Limb (tissue), 2 donors: ENCODE measurements at regions not wholly inside any gene's neighbourhood (a gene's known extent, or its start where the extent isn't known, plus 50 kb on each side); places are given as distances from the start of the nearest gene placed in this dataset.
"Not testable (repeated sequence)": the region's sequence is repeated elsewhere in the genome, so short reads cannot be mapped to it uniquely, and the experiment has no call there.

Experiments
- DNase-seq, 2 donors: peaks; one replicate each; pipeline ENCODE4 v3.0.0-alpha.2; 2016; ENCODE audit errors: extremely low spot score in 2 of 2

GRCh38 chrX:4708970-4709760, 995.7 kb upstream of the PRKX start:
- DNase-seq: no peak

GRCh38 chrX:4706961-4707360, 993.5 kb upstream of the PRKX start:
- no peak for DNase-seq

DNA sequence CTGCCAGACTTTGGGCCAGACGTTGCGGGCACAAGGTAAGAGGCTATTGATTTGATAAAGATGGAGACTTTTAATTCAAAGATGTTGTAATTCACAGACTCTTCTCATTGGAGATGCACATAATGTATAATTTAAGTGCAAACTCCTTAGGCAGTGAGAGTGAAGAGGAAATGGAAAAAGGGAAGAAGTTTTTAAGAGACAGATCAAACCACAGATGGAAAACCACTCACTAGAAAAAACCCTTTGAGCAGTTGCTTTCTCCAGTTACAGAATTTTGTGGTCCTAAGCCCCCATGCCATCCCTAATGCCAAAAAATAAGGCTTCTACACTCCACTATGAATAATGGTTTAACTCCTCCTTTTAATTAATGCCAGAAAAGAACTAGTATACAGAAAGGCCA, 977.1 kb upstream of the PRKX start:
- DNase-seq: no peak

- no peak for DNase-seq
These were observed 969.2 kb upstream of the PRKX start for GRCh38 chrX:4682636-4683035.

DNA sequence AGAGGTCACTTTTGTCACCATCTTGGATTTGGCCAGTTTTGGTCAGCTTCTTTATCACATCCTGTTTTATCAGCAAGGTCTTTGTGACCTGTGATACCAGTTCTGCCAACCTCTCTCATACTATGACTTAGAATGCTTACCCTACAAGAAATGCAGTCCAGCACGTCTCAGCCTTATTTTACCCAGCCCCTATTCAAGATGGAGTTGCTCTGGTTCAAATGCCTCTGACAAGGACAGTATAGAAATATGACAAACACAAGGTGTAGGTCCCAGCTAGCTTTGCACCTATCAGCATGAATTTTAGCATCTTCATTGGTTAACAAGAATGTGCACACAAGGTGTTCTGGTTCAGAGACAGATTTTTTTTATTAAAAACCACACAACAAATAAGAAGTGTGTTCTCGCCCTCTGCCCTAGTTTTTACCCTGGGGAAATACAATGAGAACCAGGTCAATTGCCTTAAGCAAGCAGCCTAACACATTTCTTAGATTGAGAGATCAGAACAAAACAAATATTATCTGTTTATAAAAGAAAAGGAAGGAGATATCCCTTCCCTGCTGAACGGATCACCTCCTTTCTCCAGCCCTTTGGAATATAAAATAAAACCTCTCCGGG, 962.3 kb upstream of the PRKX start:
- DNase-seq: no peak

- DNase-seq: no peak
These were observed 960.8 kb upstream of the PRKX start for GRCh38 chrX:4674028-4674782.

DNA sequence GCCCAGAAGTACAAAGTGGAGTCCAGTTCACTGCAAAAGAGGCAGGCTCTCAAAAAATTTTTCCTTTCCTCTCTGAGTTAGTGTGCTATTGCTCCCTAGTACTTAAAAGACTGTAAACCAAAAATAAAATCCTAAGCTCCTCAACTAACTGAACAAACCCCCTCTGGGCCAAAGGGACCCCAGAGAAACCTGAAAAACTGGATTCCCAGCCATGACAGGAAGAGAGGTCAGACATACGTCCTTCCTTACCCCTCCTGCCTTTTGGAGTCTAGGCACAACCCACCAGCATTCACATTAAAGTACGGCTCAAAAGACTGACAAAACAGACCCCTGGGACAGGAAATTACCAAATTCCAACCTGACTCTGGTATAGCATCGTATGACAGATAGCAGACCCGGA, 957.9 kb upstream of the PRKX start:
- no peak for DNase-seq

DNA sequence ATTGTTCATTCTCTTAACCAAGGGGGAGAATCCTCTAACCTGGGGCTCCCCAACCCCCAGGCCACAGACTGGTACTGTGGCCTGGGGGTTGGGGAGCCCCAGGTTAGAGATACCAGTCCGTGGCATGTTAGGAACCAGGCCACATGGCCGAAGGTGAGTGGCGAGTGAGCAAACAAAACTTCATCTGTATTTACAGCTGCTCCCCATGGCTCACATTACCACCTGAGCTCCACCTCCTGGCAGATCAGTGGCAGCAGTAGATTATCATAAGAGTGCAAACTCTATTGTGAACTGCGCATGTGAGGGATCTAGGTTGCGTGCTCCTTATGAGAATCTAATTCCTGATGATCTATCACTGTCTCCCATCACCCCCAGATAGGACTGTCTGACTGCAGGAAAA, 957.2 kb upstream of the PRKX start:
- DNase-seq: no peak

- DNase-seq: no peak
These were observed 955.5 kb upstream of the PRKX start for GRCh38 chrX:4668802-4669536.

DNA sequence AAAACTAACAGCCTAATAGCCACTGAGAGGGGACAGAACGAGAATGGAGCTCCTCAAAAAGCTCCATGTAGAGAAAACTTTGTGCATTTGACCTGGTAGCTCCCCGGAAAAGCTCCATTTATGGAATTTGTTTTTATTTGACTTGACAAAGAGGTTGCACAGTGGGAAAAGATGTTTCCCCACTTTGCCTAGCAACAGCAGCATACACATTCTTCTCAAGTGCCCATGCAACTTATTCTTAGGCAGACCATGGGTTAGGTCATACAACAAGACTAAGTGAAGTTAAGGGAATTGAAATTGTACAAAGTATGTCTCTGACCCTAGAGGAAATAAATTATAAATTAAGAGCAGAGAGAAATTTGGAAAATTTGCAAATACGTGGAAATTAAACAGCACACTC, 949.6 kb upstream of the PRKX start:
- DNase-seq: no peak

GRCh38 chrX:4661771-4662170, 948.3 kb upstream of the PRKX start:
- DNase-seq: no peak

DNA sequence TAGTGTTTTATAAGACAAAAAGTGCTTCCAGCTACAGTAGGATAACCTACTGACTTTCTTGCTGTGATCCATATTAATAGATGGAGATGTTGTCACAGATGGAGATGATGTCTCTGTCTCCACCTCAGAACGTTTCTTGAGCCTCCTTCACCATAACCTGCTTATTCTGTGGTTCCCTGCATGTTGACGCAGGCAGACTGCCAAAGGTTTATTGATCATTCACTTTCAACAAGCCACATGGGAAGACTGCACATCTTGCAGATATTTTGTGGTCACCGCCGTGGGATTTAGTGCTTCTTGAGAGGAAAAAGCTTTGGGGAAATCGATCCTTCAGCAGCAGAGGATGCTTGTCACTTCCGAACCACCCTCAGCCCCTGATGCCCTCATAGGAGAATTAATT, 943.0 kb upstream of the PRKX start:
- DNase-seq: no peak

DNA sequence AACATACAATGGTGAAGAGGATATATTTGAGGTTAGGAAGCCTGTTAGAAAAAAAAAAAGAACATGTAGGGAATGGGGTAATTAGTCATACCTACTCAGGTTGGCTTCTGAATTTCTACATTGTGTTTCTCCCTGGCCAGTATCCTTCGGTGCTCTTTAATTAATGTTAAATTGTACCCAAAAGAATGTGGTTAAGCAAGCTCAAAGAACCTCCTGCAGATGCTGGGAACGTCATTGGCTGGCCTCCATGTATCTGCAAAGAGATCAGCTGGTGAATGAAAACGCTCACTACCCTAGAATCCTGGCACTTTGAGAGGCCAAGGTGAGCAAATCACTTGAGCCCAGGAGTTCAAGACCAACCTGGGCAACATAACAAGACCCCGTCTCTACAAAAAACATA, 942.3 kb upstream of the PRKX start:
- no peak for DNase-seq

DNA sequence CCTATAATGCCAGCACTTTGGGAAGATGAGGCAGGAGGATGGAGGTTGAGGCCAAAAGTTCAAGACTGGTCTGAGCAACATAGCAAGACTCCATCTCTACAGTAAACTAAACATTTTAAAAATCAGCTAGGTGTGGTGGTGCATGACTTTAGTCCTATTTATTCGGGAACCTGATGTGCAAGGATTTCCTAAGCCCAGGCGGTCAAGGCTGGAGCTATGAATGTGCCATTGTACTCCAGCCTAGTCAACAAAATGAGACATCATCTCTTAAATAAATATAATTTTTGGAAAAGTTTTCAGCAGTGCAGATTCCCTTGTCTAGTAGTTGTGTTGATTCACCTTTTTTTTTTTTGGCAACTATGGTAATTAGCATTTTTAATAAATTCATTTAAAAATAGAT, 928.7 kb upstream of the PRKX start:
- no peak for DNase-seq

DNA sequence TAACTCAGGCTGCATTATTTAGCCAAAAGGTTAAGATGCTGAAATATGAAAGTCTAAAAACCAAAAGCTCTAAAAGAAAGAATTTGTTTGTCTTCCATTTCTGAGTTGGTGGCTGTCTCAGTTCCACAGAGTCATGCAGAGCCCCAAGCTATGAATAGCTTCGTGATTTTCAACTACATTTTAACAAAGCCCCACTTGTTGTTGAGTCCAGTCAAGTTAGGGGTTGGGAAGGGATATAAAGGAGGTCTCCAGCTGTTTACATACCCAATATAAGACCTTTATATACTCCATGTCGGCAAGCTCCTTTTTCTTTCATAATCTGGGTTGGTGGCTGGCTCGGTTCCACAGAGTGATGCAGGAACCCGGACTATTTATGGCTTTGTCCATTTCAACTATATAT, 924.6 kb upstream of the PRKX start:
- no peak for DNase-seq

- DNase-seq: peak in 1 of 2 donors; percentile 10
These were observed 914.0 kb upstream of the PRKX start for GRCh38 chrX:4627414-4627813.

GRCh38 chrX:4622486-4623167, 909.2 kb upstream of the PRKX start:
- DNase-seq: no peak

GRCh38 chrX:4613651-4614050, 900.2 kb upstream of the PRKX start:
- not testable (repeated sequence) for DNase-seq

DNA sequence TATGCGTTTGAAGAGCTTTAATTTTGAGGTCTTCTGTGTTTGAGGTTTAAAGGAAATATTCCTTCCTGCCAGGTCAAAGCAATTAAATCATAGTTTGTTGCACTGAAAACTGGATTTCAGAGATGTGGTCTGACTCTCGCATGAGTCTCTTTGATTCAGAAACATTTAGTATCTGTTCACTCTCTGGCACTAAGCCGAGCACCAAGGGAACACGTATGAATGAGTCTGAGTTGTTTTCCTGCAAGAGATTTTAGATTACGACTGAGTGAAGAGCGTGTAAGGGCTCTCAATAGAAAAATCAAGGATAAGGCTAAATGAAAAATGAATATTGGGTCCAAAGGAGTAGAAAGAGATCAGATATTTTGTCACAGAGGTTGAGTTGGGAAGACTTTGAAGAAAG, 875.4 kb upstream of the PRKX start:
- DNase-seq: no peak

DNA sequence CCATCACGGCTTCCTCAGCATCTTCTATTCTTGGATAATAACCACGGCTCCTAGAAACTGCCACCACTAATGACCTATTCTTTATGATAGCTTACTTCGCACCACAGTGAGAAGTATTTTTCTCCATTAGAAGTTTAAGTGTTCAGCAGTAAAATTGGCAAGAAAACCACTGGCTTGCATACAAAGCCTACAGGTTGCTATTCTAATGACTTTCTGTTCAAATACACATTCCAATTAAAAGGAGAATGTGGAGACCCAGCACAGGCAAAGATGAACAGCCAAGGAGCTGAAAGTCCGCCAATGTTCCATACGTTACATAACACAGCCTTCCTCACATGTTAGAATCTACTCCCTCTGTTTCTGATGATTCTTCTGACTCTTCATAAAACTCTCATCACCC, 875.0 kb upstream of the PRKX start:
- DNase-seq: peak in 1 of 2 donors; percentile 1

GRCh38 chrX:4588056-4588455, 874.6 kb upstream of the PRKX start:
- DNase-seq: no peak
